SU-DHL-6 (cell line): ENCODE measurements at regions not wholly inside any gene's neighbourhood (a gene's known extent, or its start where the extent isn't known, plus 50 kb on each side); places are given as distances from the start of the nearest gene placed in this dataset.

Experiments
- H2AFZ ChIP-seq: fragments of 200-600 bp; sonication (generic); 2 replicates; pipeline ENCODE4 v1.6.1; 2014; ENCODE audit warnings: low read depth, mild to moderate bottlenecking, moderate library complexity, mixed read lengths, antibody characterized with exemption, low read length; ENCODE audit not compliant: severe bottlenecking
- H3F3A ChIP-seq: fragments of 200-600 bp; shearing (Covaris generic); 2 replicates; pipeline ENCODE4 v1.6.0; 2016; ENCODE audit warnings: antibody characterized with exemption, mild to moderate bottlenecking; ENCODE audit not compliant: insufficient read depth
- H3K27ac ChIP-seq: fragments of 200-600 bp; sonication (generic); 2 replicates; pipeline ENCODE4 v1.5.1; 2016; ENCODE audit warnings: low read depth, mild to moderate bottlenecking, low read length, moderate library complexity, mixed read lengths
- H3K27me3 ChIP-seq: fragments of 200-600 bp; sonication (generic), shearing (Covaris generic); 2 replicates; pipeline ENCODE4 v1.6.0; 2014; ENCODE audit warnings: mild to moderate bottlenecking, low read length
- H3K36me3 ChIP-seq: fragments of 200-600 bp; sonication (generic); 2 replicates; pipeline ENCODE4 v1.6.1; 2014; ENCODE audit warnings: mild to moderate bottlenecking, low read length, mixed read lengths
- H3K4me2 ChIP-seq: fragments of 300-600, 200-600 bp; shearing (Covaris generic), sonication (generic); 2 replicates; pipeline ENCODE4 v1.6.0; 2014; ENCODE audit warnings: low read length, low read depth, mild to moderate bottlenecking; ENCODE audit not compliant: poor library complexity, severe bottlenecking
- H3K4me3 ChIP-seq: fragments of 200-600 bp; sonication (generic); 2 replicates; pipeline ENCODE4 v1.5.1; 2014; ENCODE audit warnings: antibody characterized with exemption, low read length, mild to moderate bottlenecking, mixed read lengths; ENCODE audit not compliant: insufficient read depth, poor library complexity, severe bottlenecking
- H3K79me2 ChIP-seq: fragments of 200-600 bp; sonication (generic); 2 replicates; pipeline ENCODE4 v1.6.1; 2014; ENCODE audit warnings: mild to moderate bottlenecking, low read length, moderate library complexity; ENCODE audit not compliant: insufficient read depth
- H3K9ac ChIP-seq: fragments of 200-600 bp; sonication (generic); 2 replicates; pipeline ENCODE4 v1.7.0; 2014; ENCODE audit warnings: mild to moderate bottlenecking, low read length
- H3K9me2 ChIP-seq: fragments of 200-600 bp; sonication (generic); replicated peaks from 2 replicates; pipeline ENCODE4 v1.6.1; 2014; ENCODE audit warnings: low read length; ENCODE audit not compliant: insufficient read depth
- H3K9me3 ChIP-seq: fragments of 200-600 bp; sonication (generic); 2 replicates; pipeline ENCODE4 v1.6.1; 2014; ENCODE audit warnings: low read length, mixed read lengths; ENCODE audit not compliant: insufficient read depth
- H4K20me1 ChIP-seq: fragments of 200-600 bp; sonication (generic); 2 replicates; pipeline ENCODE4 v1.6.1; 2014; ENCODE audit warnings: low read depth, mild to moderate bottlenecking, antibody characterized with exemption, low read length, moderate library complexity, mixed read lengths
- CTCF ChIP-seq: fragments of 200-600 bp; sonication (generic); IDR thresholded peaks from one replicate; pipeline ENCODE4 v1.5.1; 2017; ENCODE audit warnings: antibody characterized with exemption, mild to moderate bottlenecking, low read length, moderate library complexity; ENCODE audit not compliant: insufficient read depth, poor library complexity, severe bottlenecking
- EZH2phosphoT487 ChIP-seq: fragments of 200-600 bp; sonication (generic), shearing (Covaris generic); conservative IDR thresholded peaks from 2 replicates; pipeline ENCODE4 v1.6.1; 2018; ENCODE audit warnings: mild to moderate bottlenecking, antibody characterized with exemption, low read length, moderate library complexity, mixed read lengths

GRCh38 chr2:19244460-19245363 is 113.7 kb downstream of the OSR1 start:
- no peak overlapping the region for H2AFZ ChIP-seq
- no peaks in the 10 kb centered on the region for H3F3A ChIP-seq
- no peaks in the 10 kb centered on the region for H4K20me1 ChIP-seq
- no peak overlapping the region for H3K9ac ChIP-seq
- H3K4me3 ChIP-seq = no peak overlapping the region
- H3K79me2 ChIP-seq = no peaks in the 10 kb centered on the region
- no peaks in the 10 kb centered on the region for H3K9me3 ChIP-seq
- TF ChIP-seq EZH2phosphoT487 = no peak
- no peaks in the 10 kb centered on the region for H3K9me2 ChIP-seq
- no peak overlapping the region for H3K4me2 ChIP-seq
- no peaks in the 10 kb centered on the region for H3K36me3 ChIP-seq
- H3K27ac ChIP-seq = no peak overlapping the region
- no peaks in the 10 kb centered on the region for H3K27me3 ChIP-seq

GRCh38 chr2:19238440-19239060 is 119.9 kb downstream of the OSR1 start:
- H4K20me1 ChIP-seq = no peaks in the 10 kb centered on the region
- H3K9me3 ChIP-seq = no peaks in the 10 kb centered on the region
- no peak overlapping the region for H2AFZ ChIP-seq
- no peaks in the 10 kb centered on the region for H3K36me3 ChIP-seq
- H3K79me2 ChIP-seq = no peaks in the 10 kb centered on the region
- no peaks in the 10 kb centered on the region for H3K27me3 ChIP-seq
- H3K9ac ChIP-seq = no peak overlapping the region
- H3F3A ChIP-seq = no peaks in the 10 kb centered on the region
- H3K4me3 ChIP-seq = no peak overlapping the region
- TF ChIP-seq EZH2phosphoT487 (no peak), CTCF (no peak)
- no peak overlapping the region for H3K27ac ChIP-seq
- H3K9me2 ChIP-seq = no peaks in the 10 kb centered on the region
- no peak overlapping the region for H3K4me2 ChIP-seq

GRCh38 chr2:19235308-19235707 is 123.1 kb downstream of the OSR1 start:
- Histone ChIP-seq H2AFZ (no peak overlapping the region), H3K27ac (no peak overlapping the region), H3K36me3 (no peaks in the 10 kb centered on the region), H3K27me3 (no peaks in the 10 kb centered on the region), H3K9me2 (no peaks in the 10 kb centered on the region), H4K20me1 (no peaks in the 10 kb centered on the region), H3K9ac (no peak overlapping the region), H3K4me2 (no peak overlapping the region), H3K9me3 (no peaks in the 10 kb centered on the region), H3F3A (no peaks in the 10 kb centered on the region), H3K79me2 (no peaks in the 10 kb centered on the region), H3K4me3 (no peak overlapping the region)
- TF ChIP-seq CTCF (no peak), EZH2phosphoT487 (no peak)

GRCh38 chr2:19232312-19232711 is 126.1 kb downstream of the OSR1 start:
- Histone ChIP-seq H3K4me2 (no peak overlapping the region), H4K20me1 (no peaks in the 10 kb centered on the region), H3K27me3 (no peaks in the 10 kb centered on the region), H3K4me3 (no peak overlapping the region), H3K9me3 (no peaks in the 10 kb centered on the region), H3K9ac (no peak overlapping the region), H3K36me3 (no peaks in the 10 kb centered on the region), H2AFZ (no peak overlapping the region), H3K79me2 (no peaks in the 10 kb centered on the region), H3K27ac (no peak overlapping the region), H3F3A (no peaks in the 10 kb centered on the region), H3K9me2 (no peaks in the 10 kb centered on the region)
- TF ChIP-seq EZH2phosphoT487 = no peak
- no peak for TF ChIP-seq CTCF
